Uterus (tissue), 3 donors: ENCODE measurements at regions not wholly inside any gene's neighbourhood (a gene's known extent, or its start where the extent isn't known, plus 50 kb on each side); places are given as distances from the start of the nearest gene placed in this dataset.

Source experiments
- DNase-seq, 2 donors: peaks; one replicate each; pipeline ENCODE4 v3.0.0-alpha.2; 2019 to 2020
- H3K27ac ChIP-seq, 2 donors: fragments of 200-600 bp; sonication (generic); 1 replicate in 1 of 2; 2 replicates in 1 of 2; pipeline ENCODE4 v1.5.1; 2016 to 2018
- H3K27me3 ChIP-seq, 2 donors: fragments of 200-600 bp; sonication (generic); one replicate each; pipeline ENCODE4 v1.5.1; 2018 to 2019; ENCODE audit warnings: control low read depth in 1 of 2
- H3K36me3 ChIP-seq, 2 donors: fragments of 200-600 bp; sonication (generic); one replicate each; pipeline ENCODE4 v1.5.1; 2019; ENCODE audit warnings: control low read depth in 1 of 2
- H3K4me1 ChIP-seq, 2 donors: fragments of 200-600 bp; sonication (generic); one replicate each; pipeline ENCODE4 v1.5.1; 2018 to 2019; ENCODE audit warnings: control low read depth in 1 of 2
- H3K4me3 ChIP-seq, 2 donors: fragments of 200-600 bp; sonication (generic); 1 replicate in 1 of 2; 2 replicates in 1 of 2; pipeline ENCODE4 v1.5.1; 2018 to 2019; ENCODE audit warnings: mild to moderate bottlenecking in 1 of 2
- H3K9me3 ChIP-seq, 2 donors: fragments of 200-600 bp; sonication (generic); one replicate each; pipeline ENCODE4 v1.5.1; 2019; ENCODE audit warnings: control low read depth in 1 of 2
- POLR2A ChIP-seq, 2 donors: fragments of 450-650 bp; IDR thresholded peaks; one replicate each; pipeline ENCODE4 v1.6.1; 2016; ENCODE audit warnings: antibody characterized with exemption in 2 of 2, mild to moderate bottlenecking in 1 of 2, moderate library complexity in 1 of 2
- intact Hi-C: fragments of 100-400 bp; cut with DNase I; formaldehyde crosslinking; loops from one replicate; pipeline ENCODE4 v1.15.1; 2023; ENCODE audit warnings: low total_unique reads
- TF ChIP-seq, protein P1 (sequence below), 4 experiments: fragments of 200-600 bp in 2 of 4; fragments of 450-650 bp in 2 of 4; sonication (generic) in 2 of 4; IDR thresholded peaks; one replicate each; pipeline ENCODE4 v1.5.1; 2016 to 2019; ENCODE audit warnings: antibody characterized with exemption in 4 of 4, mild to moderate bottlenecking in 2 of 4, moderate library complexity in 1 of 4
- donor health status: DM: yes; HTN: yes; CAD: no.

DNA sequence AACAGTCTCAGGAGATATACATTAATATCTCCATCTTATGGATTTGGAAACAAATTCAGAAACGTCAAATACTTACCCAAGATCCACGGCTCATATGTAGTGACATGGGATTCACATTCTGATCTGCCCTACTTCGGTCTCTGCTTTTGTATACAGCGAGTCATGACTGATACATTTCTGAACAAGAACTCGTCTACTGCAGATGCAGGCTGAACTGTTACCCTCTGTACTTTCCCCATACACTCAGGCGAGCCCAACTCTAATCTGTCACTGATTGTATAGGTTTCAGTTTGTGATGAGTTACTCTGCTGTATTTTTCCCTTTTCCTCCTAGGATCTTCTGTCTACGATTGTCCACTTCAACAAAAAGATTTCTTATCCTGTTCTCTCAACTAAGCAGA is 441.6 kb downstream of the CCDC91 start:
- H3K27me3 ChIP-seq: no peaks in the 10 kb centered on the region
- DNase-seq: no peak
- H3K27ac ChIP-seq: no peak overlapping the region
- intact Hi-C loops: no loop called here
- H3K36me3 ChIP-seq: no peaks in the 10 kb centered on the region
- TF ChIP-seq, protein P1, sequence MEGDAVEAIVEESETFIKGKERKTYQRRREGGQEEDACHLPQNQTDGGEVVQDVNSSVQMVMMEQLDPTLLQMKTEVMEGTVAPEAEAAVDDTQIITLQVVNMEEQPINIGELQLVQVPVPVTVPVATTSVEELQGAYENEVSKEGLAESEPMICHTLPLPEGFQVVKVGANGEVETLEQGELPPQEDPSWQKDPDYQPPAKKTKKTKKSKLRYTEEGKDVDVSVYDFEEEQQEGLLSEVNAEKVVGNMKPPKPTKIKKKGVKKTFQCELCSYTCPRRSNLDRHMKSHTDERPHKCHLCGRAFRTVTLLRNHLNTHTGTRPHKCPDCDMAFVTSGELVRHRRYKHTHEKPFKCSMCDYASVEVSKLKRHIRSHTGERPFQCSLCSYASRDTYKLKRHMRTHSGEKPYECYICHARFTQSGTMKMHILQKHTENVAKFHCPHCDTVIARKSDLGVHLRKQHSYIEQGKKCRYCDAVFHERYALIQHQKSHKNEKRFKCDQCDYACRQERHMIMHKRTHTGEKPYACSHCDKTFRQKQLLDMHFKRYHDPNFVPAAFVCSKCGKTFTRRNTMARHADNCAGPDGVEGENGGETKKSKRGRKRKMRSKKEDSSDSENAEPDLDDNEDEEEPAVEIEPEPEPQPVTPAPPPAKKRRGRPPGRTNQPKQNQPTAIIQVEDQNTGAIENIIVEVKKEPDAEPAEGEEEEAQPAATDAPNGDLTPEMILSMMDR (IDR thresholded peaks at IDR 0.05): no peak
- no peak for TF ChIP-seq POLR2A (IDR thresholded peaks at IDR 0.05)
- H3K4me3 ChIP-seq: no peak overlapping the region
- no peaks in the 10 kb centered on the region for H3K9me3 ChIP-seq
- H3K4me1 ChIP-seq: no peaks in the 10 kb centered on the region

GRCh38 chr12:28640519-28640918 is 450.3 kb downstream of the CCDC91 start:
- TF ChIP-seq, protein P1 (IDR thresholded peaks at IDR 0.05): no peak
- TF ChIP-seq POLR2A (IDR thresholded peaks at IDR 0.05): no peak
- Histone ChIP-seq H3K9me3 (no peaks in the 10 kb centered on the region), H3K27ac (no peak overlapping the region), H3K27me3 (no peaks in the 10 kb centered on the region), H3K4me1 (no peaks in the 10 kb centered on the region), H3K4me3 (no peak overlapping the region), H3K36me3 (no peaks in the 10 kb centered on the region)
- intact Hi-C loops: no loop called here
- no peak for DNase-seq

DNA sequence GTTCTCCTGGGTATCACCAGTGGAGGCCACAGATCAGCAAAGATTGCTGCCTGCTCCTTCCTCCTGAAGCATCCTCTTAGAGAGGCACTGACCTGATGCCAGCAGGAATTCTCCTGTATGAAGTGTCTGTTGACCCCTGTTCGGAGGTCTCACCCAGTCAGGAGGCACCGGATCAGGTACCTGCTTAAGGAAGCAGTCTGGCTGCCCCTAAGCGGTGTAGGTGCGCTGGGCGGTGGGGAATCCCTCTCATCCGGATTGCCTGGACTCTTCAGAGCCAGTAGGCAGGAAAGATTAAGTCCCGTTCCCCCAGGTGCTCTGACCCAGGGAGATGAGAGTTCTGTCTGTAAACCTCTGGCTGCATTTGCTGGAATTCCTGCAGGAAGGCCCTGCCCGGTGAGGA is 455.2 kb downstream of the CCDC91 start:
- TF ChIP-seq, protein P1 (IDR thresholded peaks at IDR 0.05): no peak
- TF ChIP-seq POLR2A (IDR thresholded peaks at IDR 0.05): no peak
- Histone ChIP-seq H3K27me3 (no peaks in the 10 kb centered on the region), H3K36me3 (no peaks in the 10 kb centered on the region), H3K27ac (no peak overlapping the region), H3K9me3 (no peaks in the 10 kb centered on the region), H3K4me3 (no peak overlapping the region), H3K4me1 (no peaks in the 10 kb centered on the region)
- intact Hi-C loops: no loop called here
- no peak for DNase-seq

DNA sequence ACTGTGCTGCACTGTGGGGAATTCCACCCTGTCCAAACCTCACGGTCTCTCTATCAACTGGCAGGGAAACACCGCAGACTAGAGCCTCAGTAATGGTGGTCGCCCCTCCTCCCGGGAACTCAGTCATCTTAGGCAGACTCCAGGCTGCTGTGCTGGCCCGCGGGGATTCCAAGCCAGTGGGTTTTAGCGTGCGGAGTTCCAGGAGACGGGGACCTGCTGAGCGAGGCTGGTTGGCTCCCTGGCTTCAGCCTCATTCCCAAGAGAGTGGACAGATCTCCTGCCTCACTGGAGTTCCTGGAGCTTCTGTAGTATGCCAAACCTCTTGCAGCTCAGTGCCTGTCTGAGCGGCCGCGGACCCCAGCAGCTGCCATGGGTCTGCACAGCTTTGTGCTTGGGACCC is 455.6 kb downstream of the CCDC91 start:
- H3K4me1 ChIP-seq: no peaks in the 10 kb centered on the region
- no peaks in the 10 kb centered on the region for H3K9me3 ChIP-seq
- intact Hi-C loops: no loop called here
- H3K27ac ChIP-seq: no peak overlapping the region
- DNase-seq: no peak
- H3K4me3 ChIP-seq: no peak overlapping the region
- H3K36me3 ChIP-seq: no peaks in the 10 kb centered on the region
- TF ChIP-seq, protein P1 (IDR thresholded peaks at IDR 0.05): no peak
- no peak for TF ChIP-seq POLR2A (IDR thresholded peaks at IDR 0.05)
- H3K27me3 ChIP-seq: no peaks in the 10 kb centered on the region

GRCh38 chr12:28650906-28651305 is 460.6 kb downstream of the CCDC91 start:
- TF ChIP-seq, protein P1 (IDR thresholded peaks at IDR 0.05): no peak
- TF ChIP-seq POLR2A (IDR thresholded peaks at IDR 0.05): no peak
- intact Hi-C loops: no loop called here

More at GRCh38 chr12:28650906-28651305, 460.6 kb downstream of the CCDC91 start:
- Histone ChIP-seq H3K9me3 (no peaks in the 10 kb centered on the region), H3K4me3 (no peak overlapping the region), H3K27ac (no peak overlapping the region), H3K36me3 (no peaks in the 10 kb centered on the region), H3K27me3 (no peaks in the 10 kb centered on the region), H3K4me1 (no peaks in the 10 kb centered on the region)
- no peak for DNase-seq
